Prostate gland (tissue), 2 donors: ENCODE measurements at regions not wholly inside any gene's neighbourhood (a gene's known extent, or its start where the extent isn't known, plus 50 kb on each side); places are given as distances from the start of the nearest gene placed in this dataset.

Source experiments
- CTCF ChIP-seq, 4 experiments: fragments of 200-600 bp in 2 of 4; fragments of 450-650 bp in 2 of 4; sonication (generic) in 2 of 4; IDR thresholded peaks; 1 replicate in 3 of 4; 2 replicates in 1 of 4; pipeline ENCODE4 v1.5.1; 2016 to 2019; ENCODE audit warnings: antibody characterized with exemption in 4 of 4, mild to moderate bottlenecking in 2 of 4, moderate library complexity in 2 of 4
- POLR2A ChIP-seq: fragments of 450-650 bp; IDR thresholded peaks from one replicate; pipeline ENCODE4 v1.6.1; 2016; ENCODE audit warnings: antibody characterized with exemption, mild to moderate bottlenecking
- POLR2AphosphoS5 ChIP-seq: sonication (generic); formaldehyde crosslinking; IDR thresholded peaks from one replicate; pipeline ENCODE4 v1.6.1; 2017; ENCODE audit warnings: antibody characterized with exemption

- no peak for TF ChIP-seq CTCF (IDR thresholded peaks at IDR 0.05)
- no peak for TF ChIP-seq POLR2A
- TF ChIP-seq POLR2AphosphoS5 = no peak
Observed at GRCh38 chr21:28826569-28826968, 166.1 kb downstream of the LTN1 start.
